Umbilical cord (tissue), 1 donor: ENCODE measurements at regions not wholly inside any gene's neighbourhood (a gene's known extent, or its start where the extent isn't known, plus 50 kb on each side); places are given as distances from the start of the nearest gene placed in this dataset.
"Not testable (repeated sequence)": the region's sequence is repeated elsewhere in the genome, so short reads cannot be mapped to it uniquely, and the experiment has no call there.

Experiments
- DNase-seq: peaks from one replicate; pipeline ENCODE4 v3.0.0-alpha.2; 2015; ENCODE audit warnings: low spot score

DNA sequence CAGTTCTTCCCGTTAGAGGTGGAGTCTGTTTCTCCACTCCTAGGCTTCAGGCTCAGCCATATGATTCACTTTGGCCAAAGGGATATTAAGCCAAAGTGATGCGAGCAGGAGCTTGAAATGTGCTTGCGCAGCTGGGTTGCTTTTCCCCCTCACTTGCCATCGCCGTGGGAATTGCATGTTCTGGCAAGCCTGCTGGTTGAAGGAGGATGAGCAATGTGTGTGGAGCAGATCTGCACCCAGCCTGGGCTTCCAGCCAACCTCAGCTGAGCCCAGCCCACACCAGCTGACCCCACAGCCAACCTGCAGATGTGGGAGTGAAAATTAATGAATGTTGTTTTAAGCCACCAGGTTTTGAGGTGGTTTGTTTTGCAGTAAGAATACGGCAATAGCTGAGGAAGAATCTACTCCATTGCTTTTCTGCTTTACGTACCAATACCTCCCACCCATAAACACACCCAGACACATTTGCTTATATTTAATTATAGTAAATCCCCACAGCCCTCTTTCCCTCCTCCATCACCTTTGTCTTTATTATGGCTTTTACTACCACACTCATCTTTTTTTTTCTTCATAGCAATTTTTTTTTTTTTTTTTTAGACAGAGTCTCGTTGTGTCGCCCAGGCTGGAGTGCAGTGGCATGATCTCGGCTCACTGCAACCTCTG is 132.8 kb upstream of the FUNDC1 start:
- peak; percentile 60 for DNase-seq

DNA sequence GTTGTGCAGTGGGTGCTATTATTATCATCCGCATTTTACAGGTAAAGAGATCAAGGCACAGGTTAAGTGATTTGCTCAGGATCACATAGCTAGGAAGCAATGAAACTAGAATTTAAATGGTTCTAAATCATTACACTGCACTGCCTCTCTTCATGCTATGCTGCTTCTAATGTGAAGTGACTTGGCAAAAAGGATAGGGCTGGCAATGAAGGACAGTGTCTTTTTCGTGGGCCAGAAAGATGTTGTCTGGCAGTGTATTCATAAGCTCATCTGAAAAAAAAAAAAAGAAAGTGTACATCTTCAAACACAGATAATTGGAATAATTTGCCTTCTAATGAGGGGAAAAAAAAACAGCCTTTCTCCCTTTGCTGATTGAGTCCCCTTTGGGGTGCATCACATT is 132.2 kb upstream of the FUNDC1 start:
- no peak for DNase-seq

DNA sequence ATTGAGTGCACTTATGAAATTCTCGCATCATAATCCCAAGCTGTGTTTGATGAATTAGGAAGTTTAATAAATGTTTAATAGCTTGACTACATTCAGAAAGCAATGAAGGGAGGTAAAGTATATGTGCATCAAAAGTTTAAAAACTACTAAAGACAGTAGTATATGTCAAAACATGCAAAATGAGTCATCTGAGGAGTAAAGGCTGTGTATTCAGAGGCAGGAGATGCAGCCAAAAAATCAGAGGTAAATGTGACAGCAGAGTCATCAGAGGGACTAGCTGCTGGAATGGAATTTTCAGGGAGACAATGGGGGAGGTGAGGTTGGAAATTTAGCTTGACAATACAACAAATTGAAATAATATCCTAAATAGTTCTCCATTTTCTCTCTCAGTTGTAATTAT is 127.0 kb upstream of the FUNDC1 start:
- DNase-seq, result no peak

DNA sequence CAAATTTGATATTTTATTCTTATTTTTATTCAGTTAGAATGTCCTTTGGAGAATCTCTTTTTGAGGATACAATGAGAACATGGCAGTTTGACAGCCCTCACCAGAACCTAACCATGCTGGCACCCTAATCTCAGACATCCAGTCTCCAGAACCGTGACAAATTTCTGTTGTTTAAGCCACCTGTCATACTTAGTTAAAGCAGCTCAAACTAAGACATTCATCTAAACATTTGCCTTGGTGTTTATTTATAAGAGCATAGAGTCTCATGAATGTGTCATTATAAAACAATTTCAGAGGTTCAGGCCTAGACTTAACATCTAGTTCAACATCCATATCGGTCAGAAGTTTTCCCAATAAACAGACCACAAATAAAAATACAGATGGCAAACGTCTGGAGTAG is 125.1 kb upstream of the FUNDC1 start:
- DNase-seq, result no peak

- DNase-seq, result not testable (repeated sequence)
Observed at GRCh38 chrX:44657718-44658246, 115.1 kb upstream of the FUNDC1 start.

- no peak for DNase-seq
Observed at GRCh38 chrX:44651358-44651757, 108.7 kb upstream of the FUNDC1 start.

DNA sequence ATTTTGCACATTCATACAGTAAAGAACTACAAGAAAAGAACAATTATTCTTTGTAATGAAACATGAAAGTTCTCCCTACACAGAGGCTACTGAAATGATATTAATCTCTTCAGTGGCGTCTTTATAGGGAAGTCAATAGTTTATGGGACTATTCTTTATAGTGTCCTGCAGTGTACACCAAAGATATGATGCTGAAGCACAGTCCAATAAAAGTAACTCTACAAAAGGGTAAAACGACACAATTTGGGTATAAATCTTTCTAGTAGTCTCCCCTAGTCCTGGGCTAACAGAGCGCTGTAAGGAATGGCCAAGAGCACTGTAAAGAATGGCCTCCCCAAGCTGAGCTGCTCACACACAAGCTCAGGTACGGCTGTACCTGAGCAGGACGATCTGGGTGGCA is 101.1 kb upstream of the FUNDC1 start:
- no peak for DNase-seq

GRCh38 chrX:44637282-44637681 is 94.6 kb upstream of the FUNDC1 start:
- no peak for DNase-seq

DNA sequence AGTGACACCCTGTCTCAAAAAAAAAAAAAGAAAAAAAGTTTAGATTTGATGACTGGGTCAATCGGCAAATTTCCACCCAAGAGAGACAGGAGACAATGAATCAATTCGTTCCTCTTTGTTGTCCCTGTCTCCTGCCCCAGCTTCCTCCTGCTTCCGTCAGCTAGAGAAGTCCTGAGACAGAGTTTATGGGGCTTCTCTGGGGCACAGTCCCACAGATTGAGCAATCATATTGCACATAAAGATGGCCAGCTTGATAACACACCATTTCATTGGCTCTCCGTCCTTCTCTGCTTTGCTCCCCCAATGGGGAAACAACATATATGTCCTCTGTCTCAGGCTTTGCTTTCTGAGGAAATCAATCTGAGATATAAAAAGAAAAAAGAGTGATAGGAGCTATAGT is 78.4 kb upstream of the FUNDC1 start:
- DNase-seq, result no peak

GRCh38 chrX:44619039-44619438 is 76.4 kb upstream of the FUNDC1 start:
- no peak for DNase-seq

DNA sequence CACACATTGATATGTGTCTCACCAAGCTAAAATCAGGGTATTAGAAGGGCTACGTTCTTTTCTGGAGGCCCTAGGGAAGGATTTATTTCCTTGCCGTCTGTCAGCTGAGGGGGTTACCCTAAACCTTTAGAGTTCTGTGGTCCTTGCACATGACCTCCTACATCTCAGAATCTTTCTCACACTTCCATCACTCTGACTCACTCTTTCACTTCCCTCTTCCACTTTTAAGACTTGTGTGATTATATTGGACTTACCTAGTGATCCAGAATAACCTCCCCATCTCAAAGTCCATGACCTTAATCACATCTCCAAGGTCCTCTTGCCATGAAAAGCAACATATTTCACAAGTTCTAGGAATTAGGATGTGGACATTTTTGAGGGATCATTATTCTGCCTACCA is 53.6 kb upstream of the FUNDC1 start:
- DNase-seq, result no peak
